WTC11 (cell line): ENCODE measurements at regions not wholly inside any gene's neighbourhood (a gene's known extent, or its start where the extent isn't known, plus 50 kb on each side); places are given as distances from the start of the nearest gene placed in this dataset.

Experiments used
- JUN ChIP-seq: sonication (generic); formaldehyde crosslinking; IDR thresholded peaks from 2 replicates; pipeline ENCODE4 v1.8.0; 2023; ENCODE audit warnings: mild to moderate bottlenecking, missing genetic modification reagents
- TEAD4 ChIP-seq: sonication (generic); formaldehyde crosslinking; IDR thresholded peaks from 2 replicates; pipeline ENCODE4 v1.8.0; 2022; ENCODE audit warnings: mild to moderate bottlenecking, missing genetic modification reagents
- TF ChIP-seq, protein P1 (sequence below): fragments of 250-450 bp; sonication (Bioruptor Pico); conservative IDR thresholded peaks from 2 replicates; pipeline ENCODE4 v1.9.0; 2021; ENCODE audit warnings: mild to moderate bottlenecking
- TF ChIP-seq, protein P2 (sequence below): fragments of 200-600 bp; IDR thresholded peaks from 2 replicates; pipeline ENCODE4 v1.8.0; 2022; ENCODE audit warnings: antibody characterized with exemption
- TF ChIP-seq, protein P3 (sequence below): sonication (generic); formaldehyde crosslinking; IDR thresholded peaks from 2 replicates; pipeline ENCODE4 v1.8.0; 2023; ENCODE audit warnings: missing genetic modification reagents
- TF ChIP-seq, protein P4 (sequence below): sonication (generic); formaldehyde crosslinking; IDR thresholded peaks from 2 replicates; pipeline ENCODE4 v1.8.0; 2022; ENCODE audit warnings: mild to moderate bottlenecking, missing genetic modification reagents

DNA sequence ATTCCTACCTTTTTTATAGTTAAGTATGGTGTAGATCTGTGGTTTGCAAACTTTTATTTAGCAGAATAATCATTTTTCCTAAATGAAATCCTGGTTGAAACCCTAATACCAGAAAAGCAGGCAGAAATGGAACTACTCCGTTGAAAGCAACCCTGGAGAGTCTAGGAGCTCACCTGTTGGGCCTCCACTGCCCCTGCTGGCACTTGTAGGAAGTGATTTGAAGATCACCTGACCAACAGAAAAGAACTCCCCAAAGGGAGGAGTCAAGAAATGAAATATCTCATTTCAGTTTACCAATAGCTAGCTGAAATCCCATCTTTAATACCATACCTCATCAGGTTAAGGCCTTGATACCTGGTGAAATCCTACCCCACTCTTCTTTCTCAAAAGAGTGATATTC, 277.1 kb downstream of the KLHL13 start:
- TF ChIP-seq, protein P1, sequence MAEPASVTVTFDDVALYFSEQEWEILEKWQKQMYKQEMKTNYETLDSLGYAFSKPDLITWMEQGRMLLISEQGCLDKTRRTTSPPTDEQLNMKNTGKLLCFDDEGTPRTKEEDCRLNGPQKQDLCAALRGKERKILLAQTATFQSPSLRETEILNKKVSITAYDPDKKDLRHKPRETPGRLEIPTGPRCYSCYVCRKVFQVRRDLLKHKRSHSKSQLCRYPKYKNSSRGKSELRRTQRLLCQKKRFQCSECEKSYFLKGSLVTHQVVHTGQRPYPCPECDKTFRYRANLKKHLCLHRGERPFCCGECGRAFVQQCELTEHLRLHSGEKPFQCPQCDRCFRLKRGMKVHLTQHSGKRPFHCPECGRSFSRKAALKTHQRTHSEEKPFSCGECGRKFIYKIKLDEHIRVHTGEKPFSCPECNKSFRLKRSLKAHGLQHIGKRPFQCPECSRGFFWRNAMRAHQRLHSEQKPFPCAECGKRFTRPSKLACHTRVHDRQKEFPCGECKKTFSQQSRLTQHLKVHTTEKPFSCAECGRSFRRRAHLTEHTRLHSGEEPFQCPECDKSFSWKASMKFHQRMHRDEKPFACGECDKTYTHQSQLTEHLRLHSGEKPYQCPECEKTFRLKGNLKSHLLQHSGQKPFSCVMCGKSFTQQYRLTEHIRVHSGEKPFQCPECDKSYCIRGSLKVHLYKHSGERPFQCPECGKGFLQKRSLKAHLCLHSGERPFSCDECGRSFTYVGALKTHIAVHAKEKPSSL, result no peak
- TF ChIP-seq JUN (no peak), TEAD4 (CRISPR knock-in tag) (no peak)
- TF ChIP-seq, protein P2, sequence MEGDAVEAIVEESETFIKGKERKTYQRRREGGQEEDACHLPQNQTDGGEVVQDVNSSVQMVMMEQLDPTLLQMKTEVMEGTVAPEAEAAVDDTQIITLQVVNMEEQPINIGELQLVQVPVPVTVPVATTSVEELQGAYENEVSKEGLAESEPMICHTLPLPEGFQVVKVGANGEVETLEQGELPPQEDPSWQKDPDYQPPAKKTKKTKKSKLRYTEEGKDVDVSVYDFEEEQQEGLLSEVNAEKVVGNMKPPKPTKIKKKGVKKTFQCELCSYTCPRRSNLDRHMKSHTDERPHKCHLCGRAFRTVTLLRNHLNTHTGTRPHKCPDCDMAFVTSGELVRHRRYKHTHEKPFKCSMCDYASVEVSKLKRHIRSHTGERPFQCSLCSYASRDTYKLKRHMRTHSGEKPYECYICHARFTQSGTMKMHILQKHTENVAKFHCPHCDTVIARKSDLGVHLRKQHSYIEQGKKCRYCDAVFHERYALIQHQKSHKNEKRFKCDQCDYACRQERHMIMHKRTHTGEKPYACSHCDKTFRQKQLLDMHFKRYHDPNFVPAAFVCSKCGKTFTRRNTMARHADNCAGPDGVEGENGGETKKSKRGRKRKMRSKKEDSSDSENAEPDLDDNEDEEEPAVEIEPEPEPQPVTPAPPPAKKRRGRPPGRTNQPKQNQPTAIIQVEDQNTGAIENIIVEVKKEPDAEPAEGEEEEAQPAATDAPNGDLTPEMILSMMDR, result no peak
- TF ChIP-seq, protein P3, sequence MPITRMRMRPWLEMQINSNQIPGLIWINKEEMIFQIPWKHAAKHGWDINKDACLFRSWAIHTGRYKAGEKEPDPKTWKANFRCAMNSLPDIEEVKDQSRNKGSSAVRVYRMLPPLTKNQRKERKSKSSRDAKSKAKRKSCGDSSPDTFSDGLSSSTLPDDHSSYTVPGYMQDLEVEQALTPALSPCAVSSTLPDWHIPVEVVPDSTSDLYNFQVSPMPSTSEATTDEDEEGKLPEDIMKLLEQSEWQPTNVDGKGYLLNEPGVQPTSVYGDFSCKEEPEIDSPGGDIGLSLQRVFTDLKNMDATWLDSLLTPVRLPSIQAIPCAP (CRISPR knock-in tag), result no peak
- TF ChIP-seq, protein P4, sequence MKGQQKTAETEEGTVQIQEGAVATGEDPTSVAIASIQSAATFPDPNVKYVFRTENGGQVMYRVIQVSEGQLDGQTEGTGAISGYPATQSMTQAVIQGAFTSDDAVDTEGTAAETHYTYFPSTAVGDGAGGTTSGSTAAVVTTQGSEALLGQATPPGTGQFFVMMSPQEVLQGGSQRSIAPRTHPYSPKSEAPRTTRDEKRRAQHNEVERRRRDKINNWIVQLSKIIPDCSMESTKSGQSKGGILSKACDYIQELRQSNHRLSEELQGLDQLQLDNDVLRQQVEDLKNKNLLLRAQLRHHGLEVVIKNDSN (CRISPR knock-in tag), result no peak
